CD8-positive, alpha-beta memory T cell (primary cell): ENCODE measurements at regions not wholly inside any gene's neighbourhood (a gene's known extent, or its start where the extent isn't known, plus 50 kb on each side); places are given as distances from the start of the nearest gene placed in this dataset.
A peak's percentile ranks its signal among the peaks of the same experiment; 100 is the strongest.

Source experiments
- CTCF ChIA-PET: fragments of 350-600 bp; sonication (Branson Sonifier 250); formaldehyde crosslinking; loops from one replicate; lab custom pipeline; 2021; ENCODE audit warnings: antibody characterized with exemption; lab: Charles Lee
- POLR2A ChIA-PET: fragments of 350-600 bp; sonication (Branson Sonifier 250); formaldehyde crosslinking; loops from one replicate; lab custom pipeline; 2021; ENCODE audit warnings: antibody characterized with exemption; lab: Charles Lee
- DNase-seq, 5 donors: peaks; one replicate each; pipeline versions ENCODE4 v3.0.0 to v3.0.0-alpha.2; 2020 to 2022; ENCODE audit warnings: mixed read lengths in 1 of 5
- H3K27ac ChIP-seq: one replicate; pipeline ENCODE4 v1.7.0; 2013; ENCODE audit warnings: low read depth, mild to moderate bottlenecking, low read length, moderate library complexity
- H3K27me3 ChIP-seq: 2 replicates; pipeline ENCODE4 v1.7.0; 2013; ENCODE audit warnings: low read length, mild to moderate bottlenecking; ENCODE audit not compliant: insufficient read depth, poor library complexity, severe bottlenecking
- H3K36me3 ChIP-seq: 2 replicates; pipeline ENCODE4 v1.7.0; 2013; ENCODE audit warnings: mild to moderate bottlenecking, low read length, moderate library complexity; ENCODE audit not compliant: insufficient read depth
- H3K4me1 ChIP-seq: 2 replicates; pipeline ENCODE4 v1.7.0; 2013; ENCODE audit warnings: mild to moderate bottlenecking, low read length, moderate library complexity; ENCODE audit not compliant: insufficient read depth
- H3K4me3 ChIP-seq: 2 replicates; pipeline ENCODE4 v1.7.0; 2013; ENCODE audit warnings: mild to moderate bottlenecking, low read length
- H3K9me3 ChIP-seq: 2 replicates; pipeline ENCODE4 v1.7.0; 2013; ENCODE audit warnings: mild to moderate bottlenecking, low read length
- H3K27ac Mint-ChIP-seq, 8 donors: one replicate each; pipeline ENCODE4 v1.8.0; 2020 to 2021; ENCODE audit warnings: mixed read lengths in 8 of 8, mild to moderate bottlenecking in 6 of 8, inconsistent platforms in 3 of 8, moderate library complexity in 3 of 8
- H3K27me3 Mint-ChIP-seq, 2 donors: one replicate each; pipeline ENCODE4 v1.8.0; 2020 to 2021; ENCODE audit warnings: mixed read lengths in 2 of 2, mild to moderate bottlenecking in 1 of 2, moderate library complexity in 1 of 2
- H3K36me3 Mint-ChIP-seq, 3 donors: one replicate each; pipeline ENCODE4 v1.8.0; 2020 to 2021; ENCODE audit warnings: mixed read lengths in 3 of 3, inconsistent platforms in 1 of 3, mild to moderate bottlenecking in 1 of 3
- H3K4me1 Mint-ChIP-seq, 3 donors: one replicate each; pipeline ENCODE4 v1.8.0; 2020 to 2021; ENCODE audit warnings: mixed read lengths in 3 of 3, inconsistent platforms in 1 of 3, mild to moderate bottlenecking in 1 of 3
- H3K4me3 Mint-ChIP-seq, 7 donors: one replicate each; pipeline ENCODE4 v1.8.0; 2020 to 2021; ENCODE audit warnings: mixed read lengths in 7 of 7, mild to moderate bottlenecking in 6 of 7, moderate library complexity in 4 of 7, inconsistent platforms in 2 of 7
- H3K9me3 Mint-ChIP-seq, 5 donors: one replicate each; pipeline ENCODE4 v1.8.0; 2020 to 2022; ENCODE audit warnings: mixed read lengths in 5 of 5, mild to moderate bottlenecking in 3 of 5, moderate library complexity in 2 of 5, inconsistent platforms in 1 of 5

DNA sequence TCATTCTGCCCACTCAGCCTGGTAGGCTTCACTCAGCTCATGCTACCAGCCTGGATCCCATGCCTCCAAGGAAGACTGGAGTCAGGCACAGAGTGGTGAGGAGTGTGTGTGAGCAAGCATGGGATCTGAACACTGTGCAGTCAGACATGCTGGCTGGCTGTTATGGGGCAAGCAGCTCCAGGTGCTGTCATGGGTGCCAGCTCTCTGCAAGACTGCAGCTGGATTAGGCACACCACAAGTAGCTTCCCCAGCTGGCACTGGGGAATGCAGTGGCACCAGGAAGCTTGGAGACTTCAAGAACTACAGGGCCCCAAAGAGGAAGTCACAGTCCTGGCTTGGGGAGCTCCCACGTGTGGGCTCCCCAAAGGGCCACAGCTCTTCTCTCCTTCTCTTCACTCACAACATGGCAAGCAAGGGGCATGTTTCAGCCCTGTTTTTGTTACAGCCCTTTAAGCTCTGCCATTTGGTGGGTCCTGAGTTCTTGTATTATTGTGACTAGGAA lies 202.5 kb downstream of the VRK1 start:
- H3K36me3 Mint-ChIP-seq, result peaks cover 0 to 20% (median 1%) of the 10 kb centered on the region in 3 donors
- no peak overlapping the region for H3K4me3 Mint-ChIP-seq
- peaks cover 7% of the 10 kb centered on the region in 2 donors for H3K27me3 Mint-ChIP-seq
- H3K4me3 ChIP-seq, result no peak overlapping the region
- H3K27ac Mint-ChIP-seq, result no peak overlapping the region
- ChIA-PET CTCF (no interaction called here), POLR2A (no interaction called here)
- H3K9me3 Mint-ChIP-seq, result no peaks in the 10 kb centered on the region
- H3K27ac ChIP-seq, result no peak overlapping the region
- no peaks in the 10 kb centered on the region for H3K27me3 ChIP-seq
- H3K9me3 ChIP-seq, result no peaks in the 10 kb centered on the region
- H3K4me1 ChIP-seq, result no peaks in the 10 kb centered on the region
- no peak for DNase-seq
- no peaks in the 10 kb centered on the region for H3K36me3 ChIP-seq
- no peaks in the 10 kb centered on the region for H3K4me1 Mint-ChIP-seq

DNA sequence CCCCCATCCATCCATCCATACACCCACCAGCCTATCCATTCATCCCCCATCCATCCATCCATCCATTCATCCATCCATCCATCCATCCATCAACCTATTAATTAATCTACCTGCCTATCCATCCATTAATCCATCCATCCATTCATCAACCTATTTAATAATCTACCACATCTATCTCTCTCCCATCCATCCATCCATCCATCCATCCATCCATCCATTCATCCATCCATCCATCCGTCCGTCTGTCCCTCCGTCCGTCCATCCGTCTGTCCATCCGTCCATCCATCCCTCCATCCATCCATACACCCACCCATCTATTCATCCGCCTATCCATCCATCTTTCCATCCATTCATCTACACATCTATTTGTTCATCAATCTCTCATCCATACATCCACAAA lies 205.3 kb downstream of the VRK1 start:
- H3K36me3 ChIP-seq, result no peaks in the 10 kb centered on the region
- DNase-seq, result no peak
- Mint-ChIP-seq H3K4me1 (no peaks in the 10 kb centered on the region), H3K9me3 (no peaks in the 10 kb centered on the region), H3K36me3 (peaks cover 0 to 17% (median 0%) of the 10 kb centered on the region in 3 donors), H3K27me3 (peaks cover 0 to 4% of the 10 kb centered on the region in 2 donors), H3K27ac (peak overlapping the region in 2 of 8 donors; percentile 57 to 61), H3K4me3 (no peak overlapping the region)
- H3K27ac ChIP-seq, result no peak overlapping the region
- ChIA-PET POLR2A (no interaction called here), CTCF (no interaction called here)
- H3K9me3 ChIP-seq, result no peaks in the 10 kb centered on the region
- H3K4me1 ChIP-seq, result no peaks in the 10 kb centered on the region
- no peak overlapping the region for H3K4me3 ChIP-seq
- H3K27me3 ChIP-seq, result no peaks in the 10 kb centered on the region

DNA sequence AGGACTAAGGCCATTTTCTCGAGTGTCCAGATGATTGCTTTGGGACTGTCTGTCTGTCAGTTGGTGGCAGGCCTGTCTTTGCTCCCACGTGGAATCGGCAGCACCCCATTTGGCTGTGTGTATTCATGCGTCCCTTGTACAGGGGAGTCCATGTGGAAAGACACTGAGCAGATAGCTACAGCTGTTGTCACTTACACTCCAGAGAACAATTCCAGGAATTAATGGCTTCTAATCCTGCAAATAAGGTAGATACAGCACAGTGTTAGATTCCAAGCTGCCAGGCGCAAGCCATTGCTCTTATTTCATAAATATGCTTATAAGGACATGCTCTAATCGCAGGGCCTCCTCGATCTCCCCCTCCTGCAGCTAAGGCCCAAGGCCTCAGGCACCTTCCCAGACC lies 208.8 kb downstream of the VRK1 start:
- Mint-ChIP-seq H3K36me3 (peaks cover 0 to 17% (median 0%) of the 10 kb centered on the region in 3 donors), H3K9me3 (peaks cover 0 to 2% (median 0%) of the 10 kb centered on the region in 5 donors), H3K27ac (no peak overlapping the region), H3K4me3 (no peak overlapping the region), H3K27me3 (peaks cover 8 to 17% of the 10 kb centered on the region in 2 donors), H3K4me1 (peaks cover 0 to 3% (median 0%) of the 10 kb centered on the region in 3 donors)
- Histone ChIP-seq H3K4me1 (no peaks in the 10 kb centered on the region), H3K36me3 (no peaks in the 10 kb centered on the region), H3K27me3 (no peaks in the 10 kb centered on the region), H3K4me3 (no peak overlapping the region), H3K27ac (no peak overlapping the region), H3K9me3 (no peaks in the 10 kb centered on the region)
- ChIA-PET POLR2A (no interaction called here), CTCF (no interaction called here)
- DNase-seq, result no peak

DNA sequence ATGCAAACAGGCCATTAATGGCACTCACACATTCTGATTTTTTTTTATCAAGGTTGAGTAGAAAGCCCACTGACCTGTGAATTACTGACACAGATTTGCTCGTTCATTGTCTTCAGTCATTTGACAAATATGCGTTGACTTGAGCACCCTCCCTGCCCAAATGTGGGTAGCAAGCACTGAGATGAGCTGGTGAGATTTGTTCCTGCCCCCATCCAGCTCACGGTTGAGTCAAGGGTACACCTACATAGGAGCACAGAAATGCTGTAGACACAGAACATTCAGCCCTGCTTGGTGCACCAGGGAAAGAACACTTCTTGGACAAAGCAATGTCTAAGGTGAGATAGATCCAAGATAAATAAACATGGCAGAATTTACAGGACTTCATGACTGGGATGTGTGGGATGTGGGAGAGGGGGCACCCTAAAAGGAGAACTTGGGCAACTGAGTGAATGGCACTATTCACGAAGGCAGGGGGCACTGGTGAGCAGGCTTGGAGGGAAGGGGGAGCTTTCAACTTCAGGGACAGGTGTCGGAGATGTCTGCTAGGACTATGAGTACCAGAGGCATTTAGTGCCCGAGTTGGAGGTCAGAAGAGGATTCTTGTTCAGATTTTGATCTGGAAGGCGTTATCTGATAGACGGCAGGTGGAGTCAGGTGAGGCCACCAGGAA lies 213.4 kb downstream of the VRK1 start:
- Histone ChIP-seq H3K27me3 (no peaks in the 10 kb centered on the region), H3K4me1 (no peaks in the 10 kb centered on the region), H3K36me3 (no peaks in the 10 kb centered on the region), H3K4me3 (no peak overlapping the region), H3K27ac (no peak overlapping the region), H3K9me3 (no peaks in the 10 kb centered on the region)
- peak overlapping the region in 1 of 7 donors; percentile 34 for H3K4me3 Mint-ChIP-seq
- H3K4me1 Mint-ChIP-seq, result peaks cover 0 to 4% (median 0%) of the 10 kb centered on the region in 3 donors
- peaks cover 0 to 2% (median 0%) of the 10 kb centered on the region in 5 donors for H3K9me3 Mint-ChIP-seq
- CTCF ChIA-PET, result no interaction called here
- no peak for DNase-seq
- POLR2A ChIA-PET, result no interaction called here
- no peaks in the 10 kb centered on the region for H3K36me3 Mint-ChIP-seq
- peaks cover 4 to 24% of the 10 kb centered on the region in 2 donors for H3K27me3 Mint-ChIP-seq
- H3K27ac Mint-ChIP-seq, result peak overlapping the region in 2 of 8 donors; percentile 9 to 59

DNA sequence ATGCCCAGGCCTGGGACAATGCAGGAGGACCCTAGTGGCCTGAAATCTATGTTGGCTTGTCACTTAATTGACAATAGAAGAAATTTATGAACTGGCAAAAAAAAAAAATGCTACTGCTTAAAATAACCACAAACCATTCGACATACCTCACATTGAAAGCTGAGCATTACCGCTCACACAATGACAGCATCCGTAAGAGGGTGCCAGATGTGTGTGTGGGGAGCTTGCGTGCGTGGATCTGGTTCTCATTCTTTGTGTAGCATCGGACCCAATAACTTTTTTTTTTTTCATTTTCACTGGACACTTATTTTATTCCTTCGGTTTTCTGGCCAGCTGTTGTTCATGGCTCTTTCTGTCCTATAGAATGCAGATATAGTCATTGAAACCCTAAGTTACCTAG lies 216.7 kb downstream of the VRK1 start:
- DNase-seq, result no peak
- Mint-ChIP-seq H3K9me3 (no peaks in the 10 kb centered on the region), H3K27me3 (peaks cover 12 to 21% of the 10 kb centered on the region in 2 donors), H3K36me3 (peaks cover 0 to 2% (median 0%) of the 10 kb centered on the region in 3 donors), H3K4me3 (no peak overlapping the region), H3K4me1 (peaks cover 0 to 4% (median 0%) of the 10 kb centered on the region in 3 donors), H3K27ac (no peak overlapping the region)
- ChIA-PET CTCF (no interaction called here), POLR2A (no interaction called here)
- Histone ChIP-seq H3K27me3 (no peaks in the 10 kb centered on the region), H3K4me1 (no peaks in the 10 kb centered on the region), H3K9me3 (no peaks in the 10 kb centered on the region), H3K27ac (no peak overlapping the region), H3K4me3 (no peak overlapping the region), H3K36me3 (no peaks in the 10 kb centered on the region)

DNA sequence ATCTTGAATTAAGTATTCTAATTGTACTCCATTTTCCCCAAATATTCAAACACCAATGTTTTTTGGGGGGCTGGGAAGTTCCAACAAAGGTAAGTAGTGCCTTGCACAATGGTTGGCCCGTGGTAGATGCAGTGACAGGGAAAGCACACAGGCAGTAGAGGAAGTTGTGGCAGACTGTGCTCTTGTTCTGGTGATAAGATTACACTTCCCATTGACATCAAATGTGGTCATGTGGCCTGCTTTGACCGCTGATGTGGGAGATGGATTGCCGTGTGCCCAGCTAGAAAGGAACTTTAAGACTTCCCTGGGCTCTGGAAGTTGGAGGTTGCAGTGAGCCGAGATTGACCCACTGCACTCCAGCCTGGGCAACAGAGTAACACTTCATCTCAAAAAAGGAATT lies 223.8 kb downstream of the VRK1 start:
- Mint-ChIP-seq H3K9me3 (no peaks in the 10 kb centered on the region), H3K4me1 (peaks cover 6 to 16% (median 10%) of the 10 kb centered on the region in 3 donors), H3K27me3 (peaks cover 14 to 15% of the 10 kb centered on the region in 2 donors), H3K36me3 (peaks cover 0 to 2% (median 0%) of the 10 kb centered on the region in 3 donors), H3K4me3 (no peak overlapping the region), H3K27ac (peak overlapping the region in 2 of 8 donors; percentile 19 to 54)
- Histone ChIP-seq H3K4me3 (no peak overlapping the region), H3K36me3 (no peaks in the 10 kb centered on the region), H3K4me1 (peaks cover 7% of the 10 kb centered on the region), H3K27ac (no peak overlapping the region), H3K27me3 (no peaks in the 10 kb centered on the region), H3K9me3 (no peaks in the 10 kb centered on the region)
- no peak for DNase-seq
- POLR2A ChIA-PET, result no interaction called here
- CTCF ChIA-PET, result no interaction called here

DNA sequence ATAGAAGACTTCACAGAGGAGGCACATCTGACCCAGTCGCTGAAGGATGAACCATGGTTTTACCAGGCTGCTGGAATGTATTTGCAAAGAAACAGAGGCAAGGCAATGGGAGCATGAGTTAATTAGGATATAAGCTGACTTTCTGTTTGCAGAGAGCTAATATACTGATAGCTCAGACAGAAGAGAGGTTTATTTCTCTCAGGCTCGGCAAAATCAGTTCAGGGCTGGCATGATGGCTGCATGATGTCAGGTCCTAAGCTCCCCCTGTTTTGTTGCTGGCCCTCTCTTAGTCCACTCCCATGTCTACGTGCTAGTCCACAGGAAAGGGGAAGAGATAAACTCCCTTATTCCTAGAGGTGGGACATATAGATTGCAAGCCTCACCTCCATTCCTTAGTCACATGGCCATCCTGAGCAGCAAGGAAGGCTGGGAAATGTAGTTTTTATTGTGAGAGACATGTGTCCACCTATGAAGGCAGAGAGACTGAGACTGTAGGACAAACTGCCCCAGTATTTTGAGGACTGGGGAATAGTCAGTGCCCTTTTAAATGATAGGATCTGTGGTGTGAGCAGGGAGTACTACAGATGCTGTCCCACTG lies 224.5 kb downstream of the VRK1 start:
- no peak overlapping the region for H3K27ac ChIP-seq
- H3K9me3 ChIP-seq, result no peaks in the 10 kb centered on the region
- no peaks in the 10 kb centered on the region for H3K27me3 ChIP-seq
- no peaks in the 10 kb centered on the region for H3K36me3 ChIP-seq
- POLR2A ChIA-PET, result no interaction called here
- Mint-ChIP-seq H3K27me3 (peaks cover 15 to 16% of the 10 kb centered on the region in 2 donors), H3K27ac (peak overlapping the region in 1 of 8 donors; percentile 20), H3K4me1 (peaks cover 6 to 16% (median 10%) of the 10 kb centered on the region in 3 donors), H3K4me3 (peak overlapping the region in 1 of 7 donors; percentile 32), H3K36me3 (peaks cover 0 to 2% (median 0%) of the 10 kb centered on the region in 3 donors), H3K9me3 (no peaks in the 10 kb centered on the region)
- CTCF ChIA-PET, result no interaction called here
- no peak overlapping the region for H3K4me3 ChIP-seq
- no peak for DNase-seq
- peaks cover 7% of the 10 kb centered on the region for H3K4me1 ChIP-seq

DNA sequence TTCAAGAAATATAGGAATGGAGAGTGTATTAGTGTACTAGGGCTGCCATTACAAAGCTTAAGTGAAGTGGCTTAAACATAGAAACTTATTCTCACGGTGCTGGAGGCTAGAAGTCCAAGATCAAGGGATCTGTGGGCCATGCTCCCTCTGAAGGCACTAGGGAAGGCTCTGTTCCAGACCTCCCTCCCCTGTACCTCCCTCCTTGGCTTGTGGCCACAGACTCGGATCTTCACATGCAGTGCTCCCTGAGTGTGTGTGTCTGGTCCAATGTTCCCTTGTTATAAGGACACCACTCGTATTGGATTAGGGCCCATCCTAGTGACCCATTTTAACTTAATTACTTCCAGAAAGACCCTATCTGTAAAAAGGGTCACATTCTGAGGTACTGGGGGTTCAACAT lies 225.6 kb downstream of the VRK1 start:
- no peaks in the 10 kb centered on the region for H3K9me3 Mint-ChIP-seq
- peaks cover 0 to 2% (median 0%) of the 10 kb centered on the region in 3 donors for H3K36me3 Mint-ChIP-seq
- H3K36me3 ChIP-seq, result no peaks in the 10 kb centered on the region
- peaks cover 10 to 15% of the 10 kb centered on the region in 2 donors for H3K27me3 Mint-ChIP-seq
- H3K4me1 Mint-ChIP-seq, result peaks cover 6 to 16% (median 10%) of the 10 kb centered on the region in 3 donors
- H3K27ac Mint-ChIP-seq, result peak overlapping the region in 1 of 8 donors; percentile 31
- no peak overlapping the region for H3K4me3 ChIP-seq
- H3K9me3 ChIP-seq, result no peaks in the 10 kb centered on the region
- POLR2A ChIA-PET, result no interaction called here
- CTCF ChIA-PET, result no interaction called here
- H3K4me3 Mint-ChIP-seq, result no peak overlapping the region
- DNase-seq, result no peak
- H3K27ac ChIP-seq, result no peak overlapping the region
- no peaks in the 10 kb centered on the region for H3K27me3 ChIP-seq
- H3K4me1 ChIP-seq, result peaks cover 7% of the 10 kb centered on the region
